ENCODE measurements at regions not wholly inside any gene's neighbourhood (a gene's known extent, or its start where the extent isn't known, plus 50 kb on each side); places are given as distances from the start of the nearest gene placed in this dataset.
"Not testable (repeated sequence)": the region's sequence is repeated elsewhere in the genome, so short reads cannot be mapped to it uniquely, and the experiment has no call there.

GRCh38 chr2:87611956-87612355 lies 135.9 kb upstream of the PLGLB2 start:
- not testable (repeated sequence) for TF ChIP-seq EZH2 (IDR thresholded peaks at IDR 0.05; ENCODE audit: insufficient read depth, poor library complexity, severe bottlenecking); EZH2phosphoT487 (IDR thresholded peaks at IDR 0.05; ENCODE audit: insufficient read depth, low read depth)
